GM19397 (cell line): ENCODE measurements at regions not wholly inside any gene's neighbourhood (a gene's known extent, or its start where the extent isn't known, plus 50 kb on each side); places are given as distances from the start of the nearest gene placed in this dataset.
"Not testable (repeated sequence)": the region's sequence is repeated elsewhere in the genome, so short reads cannot be mapped to it uniquely, and the experiment has no call there.

Experiments
- ATAC-seq: cut with Tn5 transposase; IDR thresholded peaks from one replicate; pipeline ENCODE4 v1.9.1; 2021; ENCODE audit warnings: mild to moderate bottlenecking, moderate library complexity; ENCODE audit not compliant: unreplicated experiment

GRCh38 chr7:156397249-156397648 lies 243.3 kb upstream of the RNF32 start:
- ATAC-seq, result no peak

- ATAC-seq, result no peak
Measured at GRCh38 chr7:156389116-156389692, 251.4 kb upstream of the RNF32 start.

GRCh38 chr7:156386097-156386496 lies 254.5 kb upstream of the RNF32 start:
- no peak for ATAC-seq

GRCh38 chr7:156384706-156385105 lies 255.9 kb upstream of the RNF32 start:
- no peak for ATAC-seq

- no peak for ATAC-seq
Measured at GRCh38 chr7:156383526-156383925, 257.0 kb upstream of the RNF32 start.

- ATAC-seq, result no peak
Measured at GRCh38 chr7:156380261-156380660, 260.3 kb upstream of the RNF32 start.

- no peak for ATAC-seq
Measured at GRCh38 chr7:156379324-156380070, 261.1 kb upstream of the RNF32 start.

GRCh38 chr7:156378806-156379205 lies 261.8 kb upstream of the RNF32 start:
- ATAC-seq, result no peak

- ATAC-seq, result no peak
Measured at GRCh38 chr7:156376317-156376716, 264.3 kb upstream of the RNF32 start.

GRCh38 chr7:156374335-156374734 lies 266.2 kb upstream of the RNF32 start:
- no peak for ATAC-seq

- not testable (repeated sequence) for ATAC-seq
Measured at GRCh38 chr7:156369929-156370328, 270.6 kb upstream of the RNF32 start.

GRCh38 chr7:156368053-156368843 lies 272.3 kb upstream of the RNF32 start:
- ATAC-seq, result no peak

GRCh38 chr7:156363751-156364150 lies 276.8 kb upstream of the RNF32 start:
- no peak for ATAC-seq

- no peak for ATAC-seq
Measured at GRCh38 chr7:156360835-156361234, 279.7 kb upstream of the RNF32 start.

- no peak for ATAC-seq
Measured at GRCh38 chr7:156356551-156356950, 284.0 kb upstream of the RNF32 start.

GRCh38 chr7:156353352-156353751 lies 287.2 kb upstream of the RNF32 start:
- no peak for ATAC-seq

GRCh38 chr7:156347703-156348248 lies 292.8 kb upstream of the RNF32 start:
- ATAC-seq, result not testable (repeated sequence)

- ATAC-seq, result no peak
Measured at GRCh38 chr7:156347132-156347531, 293.4 kb upstream of the RNF32 start.

- ATAC-seq, result no peak
Measured at GRCh38 chr7:156344595-156344994, 296.0 kb upstream of the RNF32 start.

- no peak for ATAC-seq
Measured at GRCh38 chr7:156334636-156335035, 305.9 kb upstream of the RNF32 start.

GRCh38 chr7:156327916-156328315 lies 312.7 kb upstream of the RNF32 start:
- no peak for ATAC-seq

GRCh38 chr7:156327474-156327873 lies 313.1 kb upstream of the RNF32 start:
- ATAC-seq, result no peak
